GM23338 (cell line): ENCODE measurements at regions not wholly inside any gene's neighbourhood (a gene's known extent, or its start where the extent isn't known, plus 50 kb on each side); places are given as distances from the start of the nearest gene placed in this dataset.

ENCODE experiments used
- CREB1 ChIP-seq: fragments of 250-450 bp; sonication (Bioruptor Pico); IDR thresholded peaks from 2 replicates; pipeline ENCODE4 v1.5.0; 2020; ENCODE audit warnings: low read depth, mild to moderate bottlenecking, moderate library complexity
- CTCF ChIP-seq, 2 experiments: fragments of 200-600 bp in 1 of 2; sonication (generic) in 1 of 2; conservative IDR thresholded peaks; 2 replicates each; pipeline versions ENCODE4 v1.5.1 to v1.6.1; 2016 to 2017; ENCODE audit warnings: antibody characterized with exemption in 2 of 2, low read depth in 2 of 2, mild to moderate bottlenecking in 2 of 2, moderate library complexity in 1 of 2
- EZH2 ChIP-seq: fragments of 200-600 bp; sonication (generic); IDR thresholded peaks from one replicate; pipeline ENCODE4 v1.8.0; 2017; ENCODE audit warnings: antibody characterized with exemption, mild to moderate bottlenecking, low read depth; ENCODE audit not compliant: unreplicated experiment
- EZH2phosphoT487 ChIP-seq: fragments of 200-600 bp; sonication (generic); IDR thresholded peaks from one replicate; pipeline ENCODE4 v1.8.1; 2018; ENCODE audit warnings: antibody characterized with exemption; ENCODE audit not compliant: unreplicated experiment
- JUNB ChIP-seq: IDR thresholded peaks from one replicate; pipeline ENCODE4 v1.6.1; 2016; ENCODE audit warnings: antibody characterized with exemption; ENCODE audit not compliant: unreplicated experiment
- NANOG ChIP-seq: IDR thresholded peaks from 2 replicates; pipeline ENCODE4 v1.6.1; 2016; ENCODE audit warnings: antibody characterized with exemption, borderline replicate concordance
- POLR2AphosphoS5 ChIP-seq: IDR thresholded peaks from 2 replicates; pipeline ENCODE4 v1.6.1; 2016; ENCODE audit warnings: antibody characterized with exemption, low read depth
- STAT1 ChIP-seq: IDR thresholded peaks from one replicate; pipeline ENCODE4 v1.6.1; 2016; ENCODE audit warnings: antibody characterized with exemption; ENCODE audit not compliant: unreplicated experiment
- ZNF114 ChIP-seq: fragments of 250-450 bp; sonication (Bioruptor Pico); IDR thresholded peaks from 2 replicates; pipeline ENCODE4 v1.5.0; 2020; ENCODE audit warnings: mild to moderate bottlenecking, moderate library complexity
- ZNF331 ChIP-seq: fragments of 250-450 bp; sonication (Bioruptor Pico); IDR thresholded peaks from 2 replicates; pipeline ENCODE4 v1.5.0; 2020; ENCODE audit warnings: low read depth, mild to moderate bottlenecking, moderate library complexity
- TF ChIP-seq, protein P1 (sequence below): IDR thresholded peaks from one replicate; pipeline ENCODE4 v1.6.1; 2018; ENCODE audit warnings: antibody characterized with exemption; ENCODE audit not compliant: unreplicated experiment
- TF ChIP-seq, protein P2 (sequence below): IDR thresholded peaks from 2 replicates; pipeline ENCODE4 v1.6.1; 2016; ENCODE audit warnings: antibody characterized with exemption
- TF ChIP-seq, protein P3 (sequence below): fragments of 250-450 bp; sonication (Bioruptor Pico); IDR thresholded peaks from 2 replicates; pipeline ENCODE4 v1.5.0; 2020; ENCODE audit warnings: mild to moderate bottlenecking, moderate library complexity

DNA sequence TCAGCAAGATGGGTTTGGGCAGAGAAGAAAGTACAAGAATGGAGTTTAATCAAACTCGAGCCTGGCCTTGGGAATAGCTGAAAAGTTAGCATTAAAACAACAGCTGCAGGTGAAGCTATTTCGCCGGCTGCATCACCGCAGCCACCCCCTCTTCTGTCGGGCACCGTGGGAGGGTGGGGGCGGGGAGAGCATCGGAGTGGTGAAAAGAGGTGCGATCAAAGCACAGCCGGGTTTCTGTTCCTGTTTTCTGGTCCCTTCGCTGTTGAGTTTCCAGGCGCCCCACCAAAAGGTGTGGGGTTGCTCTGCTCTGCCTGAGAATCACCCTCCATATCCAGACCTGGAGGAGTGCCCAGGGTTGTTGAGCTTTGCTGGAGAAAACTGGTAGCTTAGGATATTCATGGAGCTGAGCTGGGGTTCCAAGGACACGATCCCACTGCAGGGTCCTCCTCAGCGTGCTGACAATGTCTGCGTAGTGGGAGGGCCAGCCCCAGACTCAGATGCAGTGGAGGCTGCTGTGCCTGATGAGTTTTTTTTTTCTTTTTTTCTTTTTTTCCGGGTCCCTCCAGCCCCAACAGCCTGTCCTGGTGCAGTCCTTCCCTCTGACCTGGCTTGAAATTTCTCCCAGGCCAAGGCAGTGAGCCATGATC is 127.5 kb upstream of the C1orf174 start:
- no peak for TF ChIP-seq CTCF (conservative IDR thresholded peaks at IDR 0.05; ENCODE audit: low read depth in 2 of 2)
- TF ChIP-seq EZH2phosphoT487, result no peak
- TF ChIP-seq POLR2AphosphoS5, result no peak
- TF ChIP-seq, protein P1, sequence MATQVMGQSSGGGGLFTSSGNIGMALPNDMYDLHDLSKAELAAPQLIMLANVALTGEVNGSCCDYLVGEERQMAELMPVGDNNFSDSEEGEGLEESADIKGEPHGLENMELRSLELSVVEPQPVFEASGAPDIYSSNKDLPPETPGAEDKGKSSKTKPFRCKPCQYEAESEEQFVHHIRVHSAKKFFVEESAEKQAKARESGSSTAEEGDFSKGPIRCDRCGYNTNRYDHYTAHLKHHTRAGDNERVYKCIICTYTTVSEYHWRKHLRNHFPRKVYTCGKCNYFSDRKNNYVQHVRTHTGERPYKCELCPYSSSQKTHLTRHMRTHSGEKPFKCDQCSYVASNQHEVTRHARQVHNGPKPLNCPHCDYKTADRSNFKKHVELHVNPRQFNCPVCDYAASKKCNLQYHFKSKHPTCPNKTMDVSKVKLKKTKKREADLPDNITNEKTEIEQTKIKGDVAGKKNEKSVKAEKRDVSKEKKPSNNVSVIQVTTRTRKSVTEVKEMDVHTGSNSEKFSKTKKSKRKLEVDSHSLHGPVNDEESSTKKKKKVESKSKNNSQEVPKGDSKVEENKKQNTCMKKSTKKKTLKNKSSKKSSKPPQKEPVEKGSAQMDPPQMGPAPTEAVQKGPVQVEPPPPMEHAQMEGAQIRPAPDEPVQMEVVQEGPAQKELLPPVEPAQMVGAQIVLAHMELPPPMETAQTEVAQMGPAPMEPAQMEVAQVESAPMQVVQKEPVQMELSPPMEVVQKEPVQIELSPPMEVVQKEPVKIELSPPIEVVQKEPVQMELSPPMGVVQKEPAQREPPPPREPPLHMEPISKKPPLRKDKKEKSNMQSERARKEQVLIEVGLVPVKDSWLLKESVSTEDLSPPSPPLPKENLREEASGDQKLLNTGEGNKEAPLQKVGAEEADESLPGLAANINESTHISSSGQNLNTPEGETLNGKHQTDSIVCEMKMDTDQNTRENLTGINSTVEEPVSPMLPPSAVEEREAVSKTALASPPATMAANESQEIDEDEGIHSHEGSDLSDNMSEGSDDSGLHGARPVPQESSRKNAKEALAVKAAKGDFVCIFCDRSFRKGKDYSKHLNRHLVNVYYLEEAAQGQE, result no peak
- no peak for TF ChIP-seq EZH2
- TF ChIP-seq, protein P2, sequence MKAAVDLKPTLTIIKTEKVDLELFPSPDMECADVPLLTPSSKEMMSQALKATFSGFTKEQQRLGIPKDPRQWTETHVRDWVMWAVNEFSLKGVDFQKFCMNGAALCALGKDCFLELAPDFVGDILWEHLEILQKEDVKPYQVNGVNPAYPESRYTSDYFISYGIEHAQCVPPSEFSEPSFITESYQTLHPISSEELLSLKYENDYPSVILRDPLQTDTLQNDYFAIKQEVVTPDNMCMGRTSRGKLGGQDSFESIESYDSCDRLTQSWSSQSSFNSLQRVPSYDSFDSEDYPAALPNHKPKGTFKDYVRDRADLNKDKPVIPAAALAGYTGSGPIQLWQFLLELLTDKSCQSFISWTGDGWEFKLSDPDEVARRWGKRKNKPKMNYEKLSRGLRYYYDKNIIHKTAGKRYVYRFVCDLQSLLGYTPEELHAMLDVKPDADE, result no peak
- no peak for TF ChIP-seq CREB1 (CRISPR knock-in tag)
- no peak for TF ChIP-seq ZNF114 (CRISPR knock-in tag)
- TF ChIP-seq JUNB, result no peak
- TF ChIP-seq STAT1, result no peak
- TF ChIP-seq ZNF331 (CRISPR knock-in tag), result no peak
- TF ChIP-seq NANOG, result no peak
- TF ChIP-seq, protein P3, sequence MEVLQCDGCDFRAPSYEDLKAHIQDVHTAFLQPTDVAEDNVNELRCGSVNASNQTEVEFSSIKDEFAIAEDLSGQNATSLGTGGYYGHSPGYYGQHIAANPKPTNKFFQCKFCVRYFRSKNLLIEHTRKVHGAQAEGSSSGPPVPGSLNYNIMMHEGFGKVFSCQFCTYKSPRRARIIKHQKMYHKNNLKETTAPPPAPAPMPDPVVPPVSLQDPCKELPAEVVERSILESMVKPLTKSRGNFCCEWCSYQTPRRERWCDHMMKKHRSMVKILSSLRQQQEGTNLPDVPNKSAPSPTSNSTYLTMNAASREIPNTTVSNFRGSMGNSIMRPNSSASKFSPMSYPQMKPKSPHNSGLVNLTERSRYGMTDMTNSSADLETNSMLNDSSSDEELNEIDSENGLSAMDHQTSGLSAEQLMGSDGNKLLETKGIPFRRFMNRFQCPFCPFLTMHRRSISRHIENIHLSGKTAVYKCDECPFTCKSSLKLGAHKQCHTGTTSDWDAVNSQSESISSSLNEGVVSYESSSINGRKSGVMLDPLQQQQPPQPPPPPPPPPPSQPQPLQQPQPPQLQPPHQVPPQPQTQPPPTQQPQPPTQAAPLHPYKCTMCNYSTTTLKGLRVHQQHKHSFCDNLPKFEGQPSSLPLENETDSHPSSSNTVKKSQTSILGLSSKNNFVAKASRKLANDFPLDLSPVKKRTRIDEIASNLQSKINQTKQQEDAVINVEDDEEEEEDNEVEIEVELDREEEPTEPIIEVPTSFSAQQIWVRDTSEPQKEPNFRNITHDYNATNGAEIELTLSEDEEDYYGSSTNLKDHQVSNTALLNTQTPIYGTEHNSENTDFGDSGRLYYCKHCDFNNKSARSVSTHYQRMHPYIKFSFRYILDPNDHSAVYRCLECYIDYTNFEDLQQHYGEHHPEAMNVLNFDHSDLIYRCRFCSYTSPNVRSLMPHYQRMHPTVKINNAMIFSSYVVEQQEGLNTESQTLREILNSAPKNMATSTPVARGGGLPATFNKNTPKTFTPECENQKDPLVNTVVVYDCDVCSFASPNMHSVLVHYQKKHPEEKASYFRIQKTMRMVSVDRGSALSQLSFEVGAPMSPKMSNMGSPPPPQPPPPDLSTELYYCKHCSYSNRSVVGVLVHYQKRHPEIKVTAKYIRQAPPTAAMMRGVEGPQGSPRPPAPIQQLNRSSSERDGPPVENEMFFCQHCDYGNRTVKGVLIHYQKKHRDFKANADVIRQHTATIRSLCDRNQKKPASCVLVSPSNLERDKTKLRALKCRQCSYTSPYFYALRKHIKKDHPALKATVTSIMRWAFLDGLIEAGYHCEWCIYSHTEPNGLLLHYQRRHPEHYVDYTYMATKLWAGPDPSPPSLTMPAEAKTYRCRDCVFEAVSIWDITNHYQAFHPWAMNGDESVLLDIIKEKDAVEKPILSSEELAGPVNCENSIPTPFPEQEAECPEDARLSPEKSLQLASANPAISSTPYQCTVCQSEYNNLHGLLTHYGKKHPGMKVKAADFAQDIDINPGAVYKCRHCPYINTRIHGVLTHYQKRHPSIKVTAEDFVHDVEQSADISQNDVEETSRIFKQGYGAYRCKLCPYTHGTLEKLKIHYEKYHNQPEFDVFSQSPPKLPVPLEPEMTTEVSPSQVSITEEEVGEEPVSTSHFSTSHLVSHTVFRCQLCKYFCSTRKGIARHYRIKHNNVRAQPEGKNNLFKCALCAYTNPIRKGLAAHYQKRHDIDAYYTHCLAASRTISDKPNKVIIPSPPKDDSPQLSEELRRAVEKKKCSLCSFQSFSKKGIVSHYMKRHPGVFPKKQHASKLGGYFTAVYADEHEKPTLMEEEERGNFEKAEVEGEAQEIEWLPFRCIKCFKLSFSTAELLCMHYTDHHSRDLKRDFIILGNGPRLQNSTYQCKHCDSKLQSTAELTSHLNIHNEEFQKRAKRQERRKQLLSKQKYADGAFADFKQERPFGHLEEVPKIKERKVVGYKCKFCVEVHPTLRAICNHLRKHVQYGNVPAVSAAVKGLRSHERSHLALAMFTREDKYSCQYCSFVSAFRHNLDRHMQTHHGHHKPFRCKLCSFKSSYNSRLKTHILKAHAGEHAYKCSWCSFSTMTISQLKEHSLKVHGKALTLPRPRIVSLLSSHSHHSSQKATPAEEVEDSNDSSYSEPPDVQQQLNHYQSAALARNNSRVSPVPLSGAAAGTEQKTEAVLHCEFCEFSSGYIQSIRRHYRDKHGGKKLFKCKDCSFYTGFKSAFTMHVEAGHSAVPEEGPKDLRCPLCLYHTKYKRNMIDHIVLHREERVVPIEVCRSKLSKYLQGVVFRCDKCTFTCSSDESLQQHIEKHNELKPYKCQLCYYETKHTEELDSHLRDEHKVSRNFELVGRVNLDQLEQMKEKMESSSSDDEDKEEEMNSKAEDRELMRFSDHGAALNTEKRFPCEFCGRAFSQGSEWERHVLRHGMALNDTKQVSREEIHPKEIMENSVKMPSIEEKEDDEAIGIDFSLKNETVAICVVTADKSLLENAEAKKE (CRISPR knock-in tag), result no peak
